Hepatocyte (in vitro differentiated cells): ENCODE measurements at regions not wholly inside any gene's neighbourhood (a gene's known extent, or its start where the extent isn't known, plus 50 kb on each side); places are given as distances from the start of the nearest gene placed in this dataset.

ENCODE experiments used
- DNase-seq: peaks from one replicate; pipeline ENCODE4 v3.0.0-alpha.2; 2016; ENCODE audit warnings: low spot score
- H2AFZ ChIP-seq: fragments of 200-600 bp; sonication (generic); 2 replicates; pipeline ENCODE4 v1.6.0; 2016; ENCODE audit warnings: antibody characterized with exemption, mild to moderate bottlenecking
- H3K27ac ChIP-seq: fragments of 200-600 bp; sonication (generic); 2 replicates; pipeline ENCODE4 v1.5.1; 2016; ENCODE audit warnings: mild to moderate bottlenecking
- H3K27me3 ChIP-seq: fragments of 200-600 bp; sonication (generic); 2 replicates; pipeline ENCODE4 v1.6.1; 2016
- H3K36me3 ChIP-seq: fragments of 200-600 bp; sonication (generic); replicated peaks from 2 replicates; pipeline ENCODE4 v1.5.1; 2016; ENCODE audit warnings: low read depth; ENCODE audit not compliant: insufficient read depth
- H3K4me1 ChIP-seq: fragments of 200-600 bp; sonication (generic); 2 replicates; pipeline ENCODE4 v1.5.1; 2016; ENCODE audit warnings: mild to moderate bottlenecking, moderate library complexity; ENCODE audit not compliant: insufficient read depth
- H3K4me2 ChIP-seq: fragments of 200-600 bp; sonication (generic); 2 replicates; pipeline ENCODE4 v1.6.0; 2016
- H3K4me3 ChIP-seq: fragments of 200-600 bp; sonication (generic); 2 replicates; pipeline ENCODE4 v1.5.1; 2016; ENCODE audit warnings: mild to moderate bottlenecking
- H3K79me2 ChIP-seq: fragments of 200-600 bp; sonication (generic); 2 replicates; pipeline ENCODE4 v1.6.0; 2017; ENCODE audit warnings: mild to moderate bottlenecking
- H3K9me2 ChIP-seq: fragments of 200-600 bp; sonication (generic); replicated peaks from 2 replicates; pipeline ENCODE4 v1.6.0; 2017; ENCODE audit warnings: mild to moderate bottlenecking; ENCODE audit not compliant: insufficient read depth
- H3K9me3 ChIP-seq: fragments of 200-600 bp; sonication (generic); 2 replicates; pipeline ENCODE4 v1.5.1; 2016; ENCODE audit warnings: low read depth, mild to moderate bottlenecking
- H4K20me1 ChIP-seq: fragments of 200-600 bp; sonication (generic); 2 replicates; pipeline ENCODE4 v1.6.0; 2016; ENCODE audit warnings: mild to moderate bottlenecking; ENCODE audit not compliant: insufficient read depth, poor library complexity, severe bottlenecking
- EZH2 ChIP-seq: fragments of 200-600 bp; sonication (generic); IDR thresholded peaks from 2 replicates; pipeline ENCODE4 v1.6.1; 2016; ENCODE audit warnings: antibody characterized with exemption, mild to moderate bottlenecking, borderline replicate concordance
- EZH2phosphoT487 ChIP-seq: fragments of 200-600 bp; sonication (generic); IDR thresholded peaks from one replicate; pipeline ENCODE4 v1.6.1; 2018; ENCODE audit warnings: antibody characterized with exemption, mild to moderate bottlenecking, low read depth, moderate library complexity; ENCODE audit not compliant: unreplicated experiment, severe bottlenecking
- WGBS: methylation state at CpG from one replicate; pipeline ENCODE4 v1.1.6; 2016; ENCODE audit warnings: low lambda C conversion rate; ENCODE audit errors: missing lambda C conversion rate; 5-methylcytosine and 5-hydroxymethylcytosine counted together
- TF ChIP-seq, protein P1 (sequence below): fragments of 200-600 bp; sonication (generic); IDR thresholded peaks from 2 replicates; pipeline ENCODE4 v1.5.1; 2016; ENCODE audit warnings: antibody characterized with exemption, mild to moderate bottlenecking; ENCODE audit not compliant: poor library complexity

DNA sequence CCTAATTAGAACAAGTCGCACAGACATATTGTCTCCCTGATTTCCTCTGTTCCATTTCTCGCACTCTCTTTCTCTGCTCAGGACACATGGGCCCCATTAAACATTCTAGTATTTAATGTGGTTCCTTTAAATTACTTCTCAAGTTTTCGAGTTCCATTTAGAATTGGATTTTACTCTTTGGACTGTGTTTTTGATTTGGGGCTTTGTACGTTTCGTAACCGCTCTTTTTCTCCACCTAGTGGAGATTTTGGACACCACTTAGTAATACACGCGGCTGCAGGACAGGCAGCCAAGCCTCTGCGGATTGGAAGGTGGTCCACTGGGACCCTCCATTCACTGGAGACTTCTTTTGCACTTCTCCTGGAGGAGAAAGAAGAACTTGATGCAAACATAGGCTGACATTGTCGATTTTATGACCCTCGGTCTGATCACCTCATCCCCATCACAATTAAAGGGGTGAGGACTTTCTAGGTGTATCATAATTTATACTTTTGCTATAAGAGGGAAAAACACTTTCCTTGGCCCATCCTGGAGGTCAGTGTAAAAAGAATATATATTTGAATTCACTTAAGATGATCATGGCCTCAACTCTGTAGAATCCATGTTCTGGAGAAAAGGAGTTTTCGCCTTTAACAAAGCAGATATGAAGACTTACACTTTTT lies 85.7 kb downstream of the NOG start:
- peak overlapping the region; percentile 54 for H3K27ac ChIP-seq
- peak overlapping the region; percentile 85 for H3K4me2 ChIP-seq
- DNase-seq: peak; percentile 51
- no peaks in the 10 kb centered on the region for H3K9me2 ChIP-seq
- peak overlapping the region; percentile 4 for H3K4me3 ChIP-seq
- peak overlapping the region; percentile 38 for H2AFZ ChIP-seq
- H3K27me3 ChIP-seq: peaks cover 72% of the 10 kb centered on the region
- H3K4me1 ChIP-seq: peaks cover 9% of the 10 kb centered on the region
- H4K20me1 ChIP-seq: no peaks in the 10 kb centered on the region
- H3K36me3 ChIP-seq: no peaks in the 10 kb centered on the region
- H3K9me3 ChIP-seq: no peaks in the 10 kb centered on the region
- H3K79me2 ChIP-seq: no peaks in the 10 kb centered on the region
- TF ChIP-seq, protein P1, sequence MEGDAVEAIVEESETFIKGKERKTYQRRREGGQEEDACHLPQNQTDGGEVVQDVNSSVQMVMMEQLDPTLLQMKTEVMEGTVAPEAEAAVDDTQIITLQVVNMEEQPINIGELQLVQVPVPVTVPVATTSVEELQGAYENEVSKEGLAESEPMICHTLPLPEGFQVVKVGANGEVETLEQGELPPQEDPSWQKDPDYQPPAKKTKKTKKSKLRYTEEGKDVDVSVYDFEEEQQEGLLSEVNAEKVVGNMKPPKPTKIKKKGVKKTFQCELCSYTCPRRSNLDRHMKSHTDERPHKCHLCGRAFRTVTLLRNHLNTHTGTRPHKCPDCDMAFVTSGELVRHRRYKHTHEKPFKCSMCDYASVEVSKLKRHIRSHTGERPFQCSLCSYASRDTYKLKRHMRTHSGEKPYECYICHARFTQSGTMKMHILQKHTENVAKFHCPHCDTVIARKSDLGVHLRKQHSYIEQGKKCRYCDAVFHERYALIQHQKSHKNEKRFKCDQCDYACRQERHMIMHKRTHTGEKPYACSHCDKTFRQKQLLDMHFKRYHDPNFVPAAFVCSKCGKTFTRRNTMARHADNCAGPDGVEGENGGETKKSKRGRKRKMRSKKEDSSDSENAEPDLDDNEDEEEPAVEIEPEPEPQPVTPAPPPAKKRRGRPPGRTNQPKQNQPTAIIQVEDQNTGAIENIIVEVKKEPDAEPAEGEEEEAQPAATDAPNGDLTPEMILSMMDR: peak; percentile 75
- TF ChIP-seq EZH2: no peak
- WGBS: 12% methylated on average over 12 of the region's 12 CpGs

DNA sequence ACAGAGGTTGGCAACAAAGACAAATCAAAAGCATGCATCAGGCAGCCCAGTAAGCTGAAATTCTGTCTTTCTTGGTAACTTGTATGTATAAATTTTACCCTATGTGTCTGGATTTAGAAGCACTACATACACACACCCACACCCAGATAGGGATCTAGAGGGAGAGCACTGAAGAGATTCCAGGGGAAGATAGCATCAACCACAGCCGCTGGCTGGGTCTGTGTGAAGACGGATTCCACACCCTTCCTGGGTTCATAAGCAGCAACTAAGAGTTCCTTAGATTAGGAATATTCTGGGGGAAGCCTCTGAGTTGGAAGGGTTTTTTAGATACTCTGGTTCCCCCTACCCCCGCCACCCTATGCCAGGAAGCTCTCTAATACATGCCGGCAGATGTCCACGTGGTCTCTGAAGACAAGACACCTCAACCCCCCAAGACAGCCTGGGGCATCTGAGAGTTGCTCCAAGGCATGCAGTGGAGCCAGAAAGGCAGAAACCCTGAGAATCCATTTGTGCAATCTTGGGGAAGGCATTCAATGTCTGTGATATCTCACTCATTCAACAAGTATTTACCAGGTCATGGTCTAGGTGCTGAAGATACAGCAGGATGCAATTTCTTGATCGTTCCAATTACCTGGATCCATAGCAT lies 86.4 kb downstream of the NOG start:
- Histone ChIP-seq H3K4me3 (no peak overlapping the region), H3K4me1 (peaks cover 9% of the 10 kb centered on the region), H3K27me3 (peaks cover 66% of the 10 kb centered on the region), H4K20me1 (no peaks in the 10 kb centered on the region), H2AFZ (no peak overlapping the region), H3K9me3 (no peaks in the 10 kb centered on the region), H3K27ac (no peak overlapping the region), H3K4me2 (no peak overlapping the region), H3K79me2 (no peaks in the 10 kb centered on the region), H3K9me2 (no peaks in the 10 kb centered on the region), H3K36me3 (no peaks in the 10 kb centered on the region)
- DNase-seq: no peak
- TF ChIP-seq, protein P1: no peak
- no peak for TF ChIP-seq EZH2phosphoT487
- TF ChIP-seq EZH2: no peak
- 55% methylated on average over 6 of the region's 6 CpGs for WGBS

DNA sequence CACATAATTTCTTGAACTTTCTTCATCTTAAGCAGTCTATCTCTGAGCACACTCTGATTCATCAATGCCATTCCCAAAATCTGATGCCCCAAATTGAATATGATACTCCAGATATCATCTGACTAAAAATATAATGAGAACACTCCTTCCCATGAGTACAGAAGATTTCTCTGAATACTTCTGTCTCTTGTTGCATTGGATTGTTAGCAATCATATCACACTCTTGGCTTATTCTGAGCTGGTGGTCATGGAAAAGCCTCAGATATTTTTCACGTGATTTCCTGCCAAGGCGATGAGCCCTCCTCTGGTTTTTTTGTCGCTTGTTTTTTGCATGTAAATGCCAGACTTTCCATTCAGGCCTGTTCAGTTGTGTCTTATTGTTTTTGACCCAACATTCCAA lies 87.2 kb downstream of the NOG start:
- H3K9me2 ChIP-seq: no peaks in the 10 kb centered on the region
- H3K27me3 ChIP-seq: peaks cover 58% of the 10 kb centered on the region
- H3K9me3 ChIP-seq: no peaks in the 10 kb centered on the region
- no peak for TF ChIP-seq EZH2
- TF ChIP-seq EZH2phosphoT487: no peak
- TF ChIP-seq, protein P1: no peak
- no peak overlapping the region for H3K4me3 ChIP-seq
- H3K27ac ChIP-seq: no peak overlapping the region
- H3K36me3 ChIP-seq: no peaks in the 10 kb centered on the region
- DNase-seq: no peak
- WGBS: 84% methylated on average over 3 of the region's 3 CpGs
- no peak overlapping the region for H3K4me2 ChIP-seq
- H2AFZ ChIP-seq: no peak overlapping the region
- no peaks in the 10 kb centered on the region for H3K79me2 ChIP-seq
- peaks cover 9% of the 10 kb centered on the region for H3K4me1 ChIP-seq
- H4K20me1 ChIP-seq: no peaks in the 10 kb centered on the region
